Bronchial epithelial cell (primary cell): ENCODE measurements at regions not wholly inside any gene's neighbourhood (a gene's known extent, or its start where the extent isn't known, plus 50 kb on each side); places are given as distances from the start of the nearest gene placed in this dataset.

ENCODE experiments used
- DNase-seq: peaks from one replicate; pipeline ENCODE4 v3.0.0-alpha.2; 2010; ENCODE audit warnings: low read depth
- FAIRE-seq: peaks from 2 replicates; lab custom pipeline; 2011; peaks lifted over from hg19 to GRCh38; lab: Jason Lieb, UNC
- H3K27me3 ChIP-seq: 2 replicates; pipeline ENCODE4 v1.5.1; 2011; ENCODE audit warnings: low read length; ENCODE audit not compliant: control insufficient read depth, insufficient read depth
- H3K36me3 ChIP-seq: 2 replicates; pipeline ENCODE4 v1.5.1; 2011; ENCODE audit warnings: low read length; ENCODE audit not compliant: control insufficient read depth, insufficient read depth
- H3K4me3 ChIP-seq: 2 replicates; pipeline ENCODE4 v1.5.1; 2011; ENCODE audit warnings: mild to moderate bottlenecking, low read depth, low read length, control low read depth
- TF ChIP-seq, protein P1 (sequence below): IDR thresholded peaks from 2 replicates; pipeline ENCODE4 v1.5.1; 2011; ENCODE audit warnings: mild to moderate bottlenecking, moderate library complexity, low read length, control low read depth, inconsistent platforms; ENCODE audit not compliant: insufficient read depth, severe bottlenecking

DNA sequence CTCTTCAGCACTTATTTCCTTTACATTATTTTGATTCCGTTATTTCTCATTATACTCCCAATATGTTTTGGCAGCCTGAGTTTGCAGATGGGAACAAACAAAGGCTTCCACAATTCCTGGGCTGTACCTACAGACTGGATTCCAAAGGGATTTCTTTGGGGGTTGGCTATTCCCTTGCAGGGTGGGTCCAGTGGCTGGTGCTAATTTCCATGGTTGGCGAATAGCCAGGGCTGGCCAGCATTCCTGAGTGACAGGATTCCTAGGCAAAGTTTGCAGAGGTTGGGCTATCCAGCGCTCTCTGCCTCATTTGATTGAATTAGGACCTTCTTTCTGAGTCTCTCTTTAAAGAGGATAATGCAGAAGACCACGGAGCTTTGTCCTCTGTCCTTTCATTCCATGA is 207.4 kb downstream of the MAF start:
- Histone ChIP-seq H3K4me3 (no peak overlapping the region), H3K36me3 (no peaks in the 10 kb centered on the region), H3K27me3 (no peaks in the 10 kb centered on the region)
- TF ChIP-seq, protein P1, sequence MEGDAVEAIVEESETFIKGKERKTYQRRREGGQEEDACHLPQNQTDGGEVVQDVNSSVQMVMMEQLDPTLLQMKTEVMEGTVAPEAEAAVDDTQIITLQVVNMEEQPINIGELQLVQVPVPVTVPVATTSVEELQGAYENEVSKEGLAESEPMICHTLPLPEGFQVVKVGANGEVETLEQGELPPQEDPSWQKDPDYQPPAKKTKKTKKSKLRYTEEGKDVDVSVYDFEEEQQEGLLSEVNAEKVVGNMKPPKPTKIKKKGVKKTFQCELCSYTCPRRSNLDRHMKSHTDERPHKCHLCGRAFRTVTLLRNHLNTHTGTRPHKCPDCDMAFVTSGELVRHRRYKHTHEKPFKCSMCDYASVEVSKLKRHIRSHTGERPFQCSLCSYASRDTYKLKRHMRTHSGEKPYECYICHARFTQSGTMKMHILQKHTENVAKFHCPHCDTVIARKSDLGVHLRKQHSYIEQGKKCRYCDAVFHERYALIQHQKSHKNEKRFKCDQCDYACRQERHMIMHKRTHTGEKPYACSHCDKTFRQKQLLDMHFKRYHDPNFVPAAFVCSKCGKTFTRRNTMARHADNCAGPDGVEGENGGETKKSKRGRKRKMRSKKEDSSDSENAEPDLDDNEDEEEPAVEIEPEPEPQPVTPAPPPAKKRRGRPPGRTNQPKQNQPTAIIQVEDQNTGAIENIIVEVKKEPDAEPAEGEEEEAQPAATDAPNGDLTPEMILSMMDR, result no peak
- no peak for DNase-seq
- FAIRE-seq, result no peak

DNA sequence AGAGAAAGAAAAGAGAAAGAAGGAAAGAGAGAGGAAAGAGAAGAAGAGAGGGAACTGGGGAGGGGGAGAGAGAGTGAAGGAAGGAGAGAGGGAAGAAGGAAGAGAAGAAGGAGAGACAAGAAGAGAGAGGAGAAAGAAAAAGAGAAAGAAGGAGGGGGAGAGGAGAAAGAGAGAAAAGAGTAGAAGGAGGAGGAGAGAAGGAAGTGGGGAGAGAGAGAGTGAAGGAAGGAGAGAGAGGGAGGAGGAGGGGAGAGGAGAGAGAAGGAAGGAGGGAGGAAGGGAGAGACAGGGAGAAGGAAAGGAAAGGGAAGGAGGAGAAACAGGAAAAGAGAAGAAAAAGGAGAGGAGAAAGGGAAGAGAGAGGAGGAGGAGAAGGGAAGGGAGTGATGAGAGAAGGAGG is 208.5 kb downstream of the MAF start:
- H3K27me3 ChIP-seq, result no peaks in the 10 kb centered on the region
- no peak for FAIRE-seq

GRCh38 chr16:79391395-79391794 is 209.1 kb downstream of the MAF start:
- TF ChIP-seq, protein P1, result no peak
- Histone ChIP-seq H3K4me3 (no peak overlapping the region), H3K36me3 (no peaks in the 10 kb centered on the region), H3K27me3 (no peaks in the 10 kb centered on the region)
- no peak for DNase-seq
- no peak for FAIRE-seq

More for the DNA sequence above, 208.5 kb downstream of the MAF start:
- TF ChIP-seq, protein P1, result no peak
- DNase-seq, result no peak
- Histone ChIP-seq H3K36me3 (no peaks in the 10 kb centered on the region), H3K4me3 (no peak overlapping the region)

DNA sequence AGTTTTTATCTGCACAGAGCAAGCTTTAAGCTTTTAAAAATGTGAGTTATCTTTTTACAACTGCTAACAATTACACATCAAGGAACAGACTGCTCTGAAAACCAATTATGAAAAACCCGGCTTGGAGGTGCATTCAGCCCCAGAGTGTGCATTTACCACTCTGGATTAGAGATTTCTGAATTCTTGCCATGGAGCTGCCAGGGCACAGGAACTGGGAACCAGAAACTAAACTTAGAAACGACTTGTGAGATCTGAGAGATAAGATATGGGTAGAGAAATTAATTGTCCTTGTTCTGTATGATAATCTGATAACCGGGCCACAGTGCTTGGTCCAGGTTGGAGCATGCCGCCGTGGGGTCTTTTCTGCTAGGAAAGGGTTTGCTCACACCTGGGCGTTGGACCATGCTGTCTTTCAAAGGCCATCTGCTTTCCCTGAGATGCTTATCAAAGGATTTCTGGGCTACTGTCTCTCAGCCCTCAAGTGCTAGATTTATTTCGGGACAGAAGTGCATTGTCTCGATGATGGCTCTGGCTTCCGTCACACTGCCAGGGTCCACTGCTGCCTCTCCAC is 210.0 kb downstream of the MAF start:
- TF ChIP-seq, protein P1, result no peak
- DNase-seq (no peak), FAIRE-seq (peak; percentile 13)
- no peaks in the 10 kb centered on the region for H3K36me3 ChIP-seq
- H3K27me3 ChIP-seq, result no peaks in the 10 kb centered on the region
- H3K4me3 ChIP-seq, result no peak overlapping the region

DNA sequence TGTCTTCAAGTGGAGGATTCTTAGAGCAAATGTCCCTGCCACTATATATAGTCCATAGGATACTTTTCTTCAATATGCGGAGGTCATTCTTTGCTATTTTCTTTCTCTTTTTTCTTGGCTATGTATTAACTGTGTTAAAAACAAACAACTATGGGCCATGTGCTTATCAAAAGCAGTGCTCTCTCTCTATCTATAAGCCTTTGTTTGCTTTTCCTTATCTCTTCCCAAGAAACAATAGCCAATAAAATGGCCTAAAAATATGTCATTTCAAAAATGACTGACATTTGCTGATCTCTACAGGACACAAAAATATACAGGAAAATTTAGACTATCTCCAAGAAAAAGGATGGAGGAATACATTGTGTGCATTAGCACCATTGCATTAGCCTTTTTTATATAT is 212.1 kb downstream of the MAF start:
- FAIRE-seq (no peak), DNase-seq (no peak)
- Histone ChIP-seq H3K4me3 (no peak overlapping the region), H3K36me3 (no peaks in the 10 kb centered on the region), H3K27me3 (no peaks in the 10 kb centered on the region)
- TF ChIP-seq, protein P1, result no peak

DNA sequence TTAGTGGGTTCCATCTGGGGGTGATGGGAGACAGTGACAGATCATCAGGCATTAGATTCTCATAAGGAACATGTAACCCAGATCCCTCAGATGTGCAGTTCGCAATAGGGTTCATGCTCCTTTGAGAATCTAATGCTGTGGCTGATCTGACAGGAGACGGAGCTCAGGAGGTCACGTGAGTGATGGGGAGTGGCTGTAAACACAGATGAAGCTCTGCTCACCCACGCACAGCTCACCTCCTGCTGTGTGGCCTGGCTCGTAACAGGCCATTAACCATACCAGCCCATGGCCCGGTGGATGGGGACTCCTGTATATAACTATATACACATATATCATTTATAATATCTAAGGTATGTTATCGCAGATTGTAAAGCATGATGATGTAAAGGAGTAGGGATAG is 214.2 kb downstream of the MAF start:
- Histone ChIP-seq H3K4me3 (no peak overlapping the region), H3K36me3 (no peaks in the 10 kb centered on the region), H3K27me3 (no peaks in the 10 kb centered on the region)
- TF ChIP-seq, protein P1, result no peak
- DNase-seq, result no peak
- no peak for FAIRE-seq
